ENCODE measurements at regions not wholly inside any gene's neighbourhood (a gene's known extent, or its start where the extent isn't known, plus 50 kb on each side); places are given as distances from the start of the nearest gene placed in this dataset.
"Not testable (repeated sequence)": the region's sequence is repeated elsewhere in the genome, so short reads cannot be mapped to it uniquely, and the experiment has no call there.

DNA sequence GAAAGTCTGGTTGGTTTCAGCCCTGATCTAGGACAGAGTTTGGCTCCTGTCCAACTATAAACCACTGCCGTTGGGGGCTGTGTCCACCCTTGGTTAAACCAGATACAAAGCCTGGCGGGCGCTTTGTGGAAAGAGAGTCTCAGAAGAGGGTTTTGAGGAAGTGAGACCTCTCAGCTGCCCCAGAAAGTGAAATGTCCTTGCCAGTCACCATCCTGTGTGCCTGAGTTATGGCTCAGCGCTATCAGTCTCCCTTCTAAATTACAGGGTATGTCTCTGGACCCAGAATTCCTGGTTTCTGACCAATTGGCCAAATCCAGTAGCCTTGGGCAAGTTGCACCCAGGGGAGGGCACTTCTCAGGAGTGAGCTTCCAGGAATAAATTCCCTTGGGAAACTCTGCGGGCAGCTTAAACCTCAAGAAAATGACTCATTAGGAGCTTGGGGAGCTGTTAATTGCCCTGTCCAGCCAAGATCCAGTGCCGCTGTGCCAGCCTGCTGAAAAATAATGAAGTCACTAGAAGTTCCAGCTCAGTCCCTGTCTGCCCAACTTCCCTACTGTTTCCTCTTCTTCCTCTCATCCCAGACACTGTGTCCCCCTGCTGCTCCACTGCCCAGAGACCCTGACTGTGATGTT lies 66.7 kb upstream of the PDZD8 start:
- H3K27ac ChIP-seq = no peak overlapping the region
- TF ChIP-seq, protein P1, sequence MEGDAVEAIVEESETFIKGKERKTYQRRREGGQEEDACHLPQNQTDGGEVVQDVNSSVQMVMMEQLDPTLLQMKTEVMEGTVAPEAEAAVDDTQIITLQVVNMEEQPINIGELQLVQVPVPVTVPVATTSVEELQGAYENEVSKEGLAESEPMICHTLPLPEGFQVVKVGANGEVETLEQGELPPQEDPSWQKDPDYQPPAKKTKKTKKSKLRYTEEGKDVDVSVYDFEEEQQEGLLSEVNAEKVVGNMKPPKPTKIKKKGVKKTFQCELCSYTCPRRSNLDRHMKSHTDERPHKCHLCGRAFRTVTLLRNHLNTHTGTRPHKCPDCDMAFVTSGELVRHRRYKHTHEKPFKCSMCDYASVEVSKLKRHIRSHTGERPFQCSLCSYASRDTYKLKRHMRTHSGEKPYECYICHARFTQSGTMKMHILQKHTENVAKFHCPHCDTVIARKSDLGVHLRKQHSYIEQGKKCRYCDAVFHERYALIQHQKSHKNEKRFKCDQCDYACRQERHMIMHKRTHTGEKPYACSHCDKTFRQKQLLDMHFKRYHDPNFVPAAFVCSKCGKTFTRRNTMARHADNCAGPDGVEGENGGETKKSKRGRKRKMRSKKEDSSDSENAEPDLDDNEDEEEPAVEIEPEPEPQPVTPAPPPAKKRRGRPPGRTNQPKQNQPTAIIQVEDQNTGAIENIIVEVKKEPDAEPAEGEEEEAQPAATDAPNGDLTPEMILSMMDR (IDR thresholded peaks at IDR 0.05) = no peak
- TF ChIP-seq ZFX (IDR thresholded peaks at IDR 0.05; ENCODE audit: borderline replicate concordance) = no peak

- no peak overlapping the region for H3K27ac ChIP-seq
- no peak for TF ChIP-seq ZFX (IDR thresholded peaks at IDR 0.05; ENCODE audit: borderline replicate concordance)
Measured at GRCh38 chr10:117441361-117441760, 66.1 kb upstream of the PDZD8 start.

GRCh38 chr10:117439243-117439912 lies 64.1 kb upstream of the PDZD8 start:
- no peak overlapping the region for H3K27ac ChIP-seq
- no peak for TF ChIP-seq ZFX (IDR thresholded peaks at IDR 0.05; ENCODE audit: borderline replicate concordance)

DNA sequence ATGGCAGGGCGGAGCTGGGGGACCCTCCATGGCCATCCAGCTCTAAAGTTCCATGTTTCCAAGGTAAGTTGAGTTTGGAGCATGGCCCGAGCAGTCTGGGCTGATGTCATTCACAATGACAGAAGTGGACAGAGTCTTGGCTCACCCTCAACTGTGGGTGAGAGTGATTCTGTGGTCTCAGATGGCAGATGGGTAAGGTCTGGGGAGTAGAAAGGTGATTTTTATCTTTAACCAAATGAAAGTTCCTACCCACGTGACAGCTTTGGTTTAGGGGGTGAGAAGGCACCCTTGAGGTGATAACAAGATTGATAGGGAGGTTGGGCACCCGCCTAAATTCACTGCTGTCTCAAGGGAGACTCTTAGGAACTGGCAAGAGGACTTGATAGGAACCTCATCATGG lies 57.6 kb upstream of the PDZD8 start:
- no peak for TF ChIP-seq ZFX (IDR thresholded peaks at IDR 0.05; ENCODE audit: borderline replicate concordance)
- TF ChIP-seq, protein P1 (IDR thresholded peaks at IDR 0.05) = no peak
- no peak overlapping the region for H3K27ac ChIP-seq

DNA sequence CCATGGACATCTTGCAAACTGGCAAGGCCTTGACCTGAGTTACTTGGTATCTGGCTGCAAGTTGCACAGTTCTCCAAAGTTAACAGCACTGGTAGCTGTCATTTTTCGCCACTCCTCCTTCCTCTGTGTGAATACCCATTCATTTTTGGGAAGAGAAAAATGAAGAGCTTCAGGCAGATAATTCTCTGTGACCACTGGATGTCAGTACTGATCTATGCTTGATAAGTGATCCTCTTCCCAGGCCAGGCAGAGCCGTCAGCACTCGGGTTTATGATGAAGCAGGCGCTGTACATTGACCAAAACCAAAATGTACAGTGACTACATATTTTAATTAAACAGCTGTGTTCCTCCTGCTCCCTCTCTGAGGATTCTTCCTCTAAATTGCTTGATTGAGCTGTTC lies 55.9 kb upstream of the PDZD8 start:
- no peak for TF ChIP-seq ZFX (IDR thresholded peaks at IDR 0.05; ENCODE audit: borderline replicate concordance)
- TF ChIP-seq, protein P1 (IDR thresholded peaks at IDR 0.05) = no peak
- no peak overlapping the region for H3K27ac ChIP-seq

DNA sequence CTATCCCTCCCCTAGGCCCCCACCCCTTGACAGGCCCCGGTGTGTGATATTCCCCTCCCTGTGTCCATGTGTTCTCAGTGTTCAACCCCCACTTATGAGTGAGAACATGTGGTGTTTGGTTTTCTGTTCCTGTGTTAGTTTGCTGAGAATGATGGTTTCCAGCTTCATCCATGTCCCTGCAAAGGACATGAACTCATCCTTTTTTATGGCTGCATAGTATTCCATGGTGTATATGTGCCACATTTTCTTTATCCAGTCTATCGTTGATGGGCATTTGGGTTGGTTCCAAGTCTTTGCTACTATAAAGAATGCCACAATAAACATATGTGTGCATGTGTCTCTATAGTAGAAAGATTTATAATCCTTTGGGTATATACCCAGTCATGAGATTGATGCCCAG lies 55.3 kb upstream of the PDZD8 start:
- H3K27ac ChIP-seq = not testable (repeated sequence)

- H3K27ac ChIP-seq = no peak overlapping the region
- no peak for TF ChIP-seq ZFX (IDR thresholded peaks at IDR 0.05; ENCODE audit: borderline replicate concordance)
- TF ChIP-seq, protein P1 (IDR thresholded peaks at IDR 0.05) = no peak
Measured at GRCh38 chr10:117429643-117430265, 54.5 kb upstream of the PDZD8 start.

GRCh38 chr10:117427356-117427755 lies 52.1 kb upstream of the PDZD8 start:
- TF ChIP-seq ZFX (IDR thresholded peaks at IDR 0.05; ENCODE audit: borderline replicate concordance) = no peak
- TF ChIP-seq, protein P1 (IDR thresholded peaks at IDR 0.05) = no peak
- no peak overlapping the region for H3K27ac ChIP-seq

All from 22Rv1 (cell line).